Tibial artery (tissue), 4 donors: ENCODE measurements at regions not wholly inside any gene's neighbourhood (a gene's known extent, or its start where the extent isn't known, plus 50 kb on each side); places are given as distances from the start of the nearest gene placed in this dataset.

Experiments used
- DNase-seq, 2 donors: peaks; one replicate each; pipeline ENCODE4 v3.0.0-alpha.2; 2019
- H3K27ac ChIP-seq, 2 donors: fragments of 200-600 bp; sonication (generic) in 1 of 2; 1 replicate in 1 of 2; 2 replicates in 1 of 2; pipeline ENCODE4 v1.5.1; 2018 to 2019; ENCODE audit warnings: mild to moderate bottlenecking in 1 of 2
- H3K27me3 ChIP-seq, 2 donors: fragments of 200-600 bp; sonication (generic) in 1 of 2; one replicate each; pipeline versions ENCODE4 v1.5.1 to v1.6.0; 2016 to 2019
- H3K36me3 ChIP-seq, 3 donors: fragments of 200-600 bp; sonication (generic) in 2 of 3; one replicate each; pipeline ENCODE4 v1.5.1; 2016 to 2019; ENCODE audit warnings: mild to moderate bottlenecking in 2 of 3
- H3K4me1 ChIP-seq, 4 donors: fragments of 200-600 bp; sonication (generic) in 2 of 4; 1 replicate in 3 of 4; 2 replicates in 1 of 4; pipeline ENCODE4 v1.5.1; 2016 to 2019
- H3K4me3 ChIP-seq, 2 donors: fragments of 200-600 bp; sonication (generic) in 1 of 2; 1 replicate in 1 of 2; 2 replicates in 1 of 2; pipeline ENCODE4 v1.5.1; 2018 to 2019; ENCODE audit warnings: mild to moderate bottlenecking in 2 of 2
- H3K9me3 ChIP-seq, 3 donors: fragments of 200-600 bp; sonication (generic) in 1 of 3; one replicate each; pipeline ENCODE4 v1.5.1; 2016 to 2019
- intact Hi-C: fragments of 100-400 bp; cut with DNase I; formaldehyde crosslinking; loops from one replicate; pipeline ENCODE4 v1.15.0; 2023; ENCODE audit warnings: low total_unique reads
- TF ChIP-seq, protein P1 (sequence below), 2 experiments: fragments of 200-600 bp in 1 of 2; fragments of 450-650 bp in 1 of 2; IDR thresholded peaks; one replicate each; pipeline ENCODE4 v1.5.1; 2017 to 2019; ENCODE audit warnings: antibody characterized with exemption in 2 of 2, mild to moderate bottlenecking in 1 of 2, moderate library complexity in 1 of 2

DNA sequence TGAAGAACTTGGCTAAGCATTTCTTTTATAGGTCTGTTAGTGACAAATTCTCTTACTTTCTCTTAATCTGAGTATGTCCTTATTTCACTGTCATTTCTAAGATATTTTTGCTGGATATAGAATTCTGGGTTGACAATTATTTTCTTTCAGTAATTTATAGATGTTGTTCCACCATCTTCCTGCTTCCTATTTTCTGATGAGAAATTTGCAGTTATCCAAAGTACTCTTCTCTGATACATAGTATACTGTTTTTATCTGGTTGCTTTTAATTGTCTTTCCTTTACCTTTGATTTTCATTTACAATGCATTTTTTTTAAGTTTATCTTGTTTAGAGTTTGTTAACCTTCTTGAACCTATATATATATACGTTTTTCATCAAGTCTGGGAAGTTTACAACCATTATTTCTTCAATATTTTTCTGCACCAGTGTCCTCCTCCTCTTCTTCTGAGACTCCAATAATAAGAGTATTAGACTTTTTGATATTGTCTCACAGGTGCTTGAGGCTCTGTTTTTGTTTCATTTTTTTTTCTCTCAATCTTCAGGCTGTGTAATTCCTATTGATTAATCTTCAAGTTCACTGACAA lies 101.6 kb upstream of the INSIG1 start:
- peaks cover 0 to 23% of the 10 kb centered on the region in 2 donors for H3K27me3 ChIP-seq
- H3K9me3 ChIP-seq: peaks cover 0 to 23% (median 21%) of the 10 kb centered on the region in 3 donors
- DNase-seq: no peak
- no peaks in the 10 kb centered on the region for H3K36me3 ChIP-seq
- intact Hi-C loops: loop anchor here (10.0 kb wide), 1 partner anchor 99 kb away; the partner anchor contains the start of gene INSIG1
- TF ChIP-seq, protein P1, sequence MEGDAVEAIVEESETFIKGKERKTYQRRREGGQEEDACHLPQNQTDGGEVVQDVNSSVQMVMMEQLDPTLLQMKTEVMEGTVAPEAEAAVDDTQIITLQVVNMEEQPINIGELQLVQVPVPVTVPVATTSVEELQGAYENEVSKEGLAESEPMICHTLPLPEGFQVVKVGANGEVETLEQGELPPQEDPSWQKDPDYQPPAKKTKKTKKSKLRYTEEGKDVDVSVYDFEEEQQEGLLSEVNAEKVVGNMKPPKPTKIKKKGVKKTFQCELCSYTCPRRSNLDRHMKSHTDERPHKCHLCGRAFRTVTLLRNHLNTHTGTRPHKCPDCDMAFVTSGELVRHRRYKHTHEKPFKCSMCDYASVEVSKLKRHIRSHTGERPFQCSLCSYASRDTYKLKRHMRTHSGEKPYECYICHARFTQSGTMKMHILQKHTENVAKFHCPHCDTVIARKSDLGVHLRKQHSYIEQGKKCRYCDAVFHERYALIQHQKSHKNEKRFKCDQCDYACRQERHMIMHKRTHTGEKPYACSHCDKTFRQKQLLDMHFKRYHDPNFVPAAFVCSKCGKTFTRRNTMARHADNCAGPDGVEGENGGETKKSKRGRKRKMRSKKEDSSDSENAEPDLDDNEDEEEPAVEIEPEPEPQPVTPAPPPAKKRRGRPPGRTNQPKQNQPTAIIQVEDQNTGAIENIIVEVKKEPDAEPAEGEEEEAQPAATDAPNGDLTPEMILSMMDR (IDR thresholded peaks at IDR 0.05): no peak
- no peak overlapping the region for H3K27ac ChIP-seq
- no peak overlapping the region for H3K4me3 ChIP-seq
- H3K4me1 ChIP-seq: peaks cover 0 to under 1% (median 0%) of the 10 kb centered on the region in 4 donors

DNA sequence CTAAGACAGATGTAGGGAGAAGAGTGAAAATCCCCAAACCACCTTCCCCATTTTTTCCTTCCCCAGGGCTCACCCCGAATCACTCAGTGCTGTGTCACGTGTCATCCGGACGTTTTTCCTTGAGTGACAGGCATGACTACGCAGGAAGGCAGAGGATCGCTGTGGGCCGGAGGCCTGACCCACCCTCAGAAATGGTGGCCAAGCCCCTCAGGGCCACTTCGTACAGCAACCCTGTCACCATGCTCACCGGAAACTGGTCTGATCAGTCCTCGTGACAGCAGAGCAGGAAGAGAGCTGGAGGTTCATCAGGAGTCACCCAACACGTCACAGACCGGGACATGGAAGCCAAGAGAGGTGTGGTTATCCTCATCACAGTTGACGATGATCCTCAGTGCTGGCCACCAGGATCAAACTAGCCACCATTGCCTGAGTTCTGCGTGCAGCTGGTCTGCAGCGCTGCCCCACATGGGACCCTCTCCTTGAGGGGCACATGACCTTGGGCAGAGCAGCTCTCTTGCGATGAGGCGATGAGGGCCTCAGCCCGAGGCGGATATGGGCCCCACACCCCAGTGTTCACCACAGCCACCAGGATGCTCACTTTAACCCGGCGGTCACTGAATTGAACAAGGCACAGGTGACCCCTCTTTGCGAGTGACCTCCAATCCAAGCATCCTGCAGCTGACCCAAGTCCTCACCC lies 99.3 kb upstream of the INSIG1 start:
- no peak for DNase-seq
- Histone ChIP-seq H3K27me3 (peaks cover 0 to 15% of the 10 kb centered on the region in 2 donors), H3K9me3 (peaks cover 0 to 23% (median 21%) of the 10 kb centered on the region in 3 donors), H3K4me3 (no peak overlapping the region), H3K4me1 (no peaks in the 10 kb centered on the region), H3K27ac (no peak overlapping the region), H3K36me3 (no peaks in the 10 kb centered on the region)
- intact Hi-C loops: loop anchor here (10.0 kb wide), 1 partner anchor 96 kb away; the partner anchor contains the start of gene INSIG1
- TF ChIP-seq, protein P1 (IDR thresholded peaks at IDR 0.05): no peak

DNA sequence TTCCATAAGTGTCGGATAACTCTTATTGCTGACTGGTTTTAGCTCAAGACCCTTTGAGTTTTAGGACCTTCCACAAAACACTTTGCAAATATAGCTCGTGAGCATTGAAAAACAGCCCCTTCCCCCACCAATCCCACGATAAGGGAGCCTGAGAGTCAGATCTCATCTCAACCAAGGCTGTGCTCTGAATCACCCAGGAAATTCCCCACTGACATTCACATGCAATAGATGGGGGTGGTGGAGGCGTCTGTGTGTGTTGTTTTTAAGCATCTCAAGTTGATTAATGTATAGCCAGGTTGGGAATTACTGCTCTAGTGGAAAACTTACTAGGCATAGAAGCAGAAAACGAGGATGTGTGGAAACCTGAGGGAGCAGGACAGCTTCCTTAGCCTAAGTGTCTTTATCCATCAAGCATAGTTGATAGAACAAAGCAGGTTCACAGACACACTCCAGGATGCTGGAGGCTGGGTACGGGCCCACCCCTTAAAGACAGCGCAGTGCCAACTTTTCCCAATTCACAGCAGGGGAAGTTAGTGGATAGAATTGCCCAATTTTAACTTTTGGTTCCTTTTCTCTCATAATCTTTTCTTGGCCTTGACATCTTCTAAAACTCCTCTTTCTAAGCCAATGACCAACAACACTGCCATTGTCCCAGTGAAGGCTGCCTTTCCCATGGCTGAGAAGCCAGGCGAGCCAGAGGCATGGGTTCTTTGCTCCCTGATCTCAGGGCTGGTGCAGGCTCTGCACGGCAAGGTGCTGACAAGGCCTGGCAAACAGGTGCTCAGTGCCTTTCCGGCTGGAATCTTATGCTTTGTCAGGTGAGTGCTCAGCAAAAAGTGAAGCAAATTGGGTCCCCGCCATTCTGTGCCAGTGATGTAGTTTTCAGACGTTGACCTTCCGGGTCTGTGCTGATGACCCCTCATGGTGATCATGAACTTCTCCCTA lies 98.5 kb upstream of the INSIG1 start:
- no peak for DNase-seq
- intact Hi-C loops: loop anchor here (10.0 kb wide), 1 partner anchor 96 kb away; the partner anchor contains the start of gene INSIG1
- TF ChIP-seq, protein P1 (IDR thresholded peaks at IDR 0.05): no peak
- Histone ChIP-seq H3K36me3 (no peaks in the 10 kb centered on the region), H3K9me3 (peaks cover 0 to 23% (median 21%) of the 10 kb centered on the region in 3 donors), H3K4me3 (no peak overlapping the region), H3K27ac (no peak overlapping the region), H3K27me3 (peaks cover 0 to 18% of the 10 kb centered on the region in 2 donors), H3K4me1 (no peaks in the 10 kb centered on the region)

DNA sequence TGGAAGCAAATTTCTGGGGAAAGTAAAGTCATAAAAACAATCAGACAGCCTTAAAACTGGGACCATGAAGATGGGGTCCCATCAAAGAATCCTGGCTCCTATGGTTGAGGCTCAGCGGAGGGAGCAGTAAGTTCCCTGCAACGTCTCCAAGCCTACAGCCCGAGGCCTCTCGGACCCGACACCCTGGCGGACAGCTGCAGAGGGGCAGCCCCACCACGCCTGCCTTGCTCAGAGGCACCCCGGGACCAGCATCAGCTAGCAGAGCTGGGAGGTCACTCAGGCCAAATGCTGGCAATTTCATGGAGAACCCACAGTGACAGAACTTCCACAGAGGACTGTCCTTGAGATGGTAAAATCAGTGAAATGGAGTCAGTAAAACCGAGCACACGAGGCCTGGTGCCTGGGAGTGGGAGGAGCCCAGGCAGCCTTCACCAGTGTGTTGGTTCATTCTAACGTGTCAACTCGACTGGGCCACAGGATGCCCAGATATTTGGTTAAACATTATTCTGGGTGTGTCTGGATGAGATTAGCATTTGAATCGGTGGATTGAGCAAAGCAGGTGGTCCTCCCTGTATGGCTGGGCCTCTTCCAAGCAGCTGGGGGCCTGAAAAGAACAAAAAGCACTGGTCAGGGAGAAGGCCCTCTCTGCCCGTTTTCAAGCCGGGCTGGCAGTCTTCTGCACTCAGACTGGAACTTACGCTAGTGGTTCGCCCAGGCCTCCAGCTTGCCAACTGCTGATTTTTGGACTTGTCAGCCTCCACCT lies 96.2 kb upstream of the INSIG1 start:
- intact Hi-C loops: no loop called here
- TF ChIP-seq, protein P1 (IDR thresholded peaks at IDR 0.05): no peak
- peaks cover 0 to 18% of the 10 kb centered on the region in 2 donors for H3K27me3 ChIP-seq
- no peak overlapping the region for H3K4me3 ChIP-seq
- peaks cover 0 to 8% (median 2%) of the 10 kb centered on the region in 4 donors for H3K4me1 ChIP-seq
- DNase-seq: no peak
- no peak overlapping the region for H3K27ac ChIP-seq
- peaks cover 0 to 9% (median 8%) of the 10 kb centered on the region in 3 donors for H3K9me3 ChIP-seq
- no peaks in the 10 kb centered on the region for H3K36me3 ChIP-seq
